ENCODE measurements at regions not wholly inside any gene's neighbourhood (a gene's known extent, or its start where the extent isn't known, plus 50 kb on each side); places are given as distances from the start of the nearest gene placed in this dataset.

GRCh38 chr1:38258085-38258627, 211.6 kb upstream of the POU3F1 start:
- H3K36me3 ChIP-seq: no peaks in the 10 kb centered on the region
- H4K20me1 ChIP-seq: no peaks in the 10 kb centered on the region
- H3K9ac ChIP-seq: no peak overlapping the region
- H3K4me3 ChIP-seq: no peak overlapping the region
- H3K27me3 ChIP-seq: no peaks in the 10 kb centered on the region
- peaks cover 14% of the 10 kb centered on the region for H3K9me3 ChIP-seq
- peaks cover 11% of the 10 kb centered on the region for H3K4me1 ChIP-seq
- TF ChIP-seq Cebpa-rat (IDR thresholded peaks at IDR 0.05): no peak
- H3K27ac ChIP-seq: no peak overlapping the region
- no peak overlapping the region for H3K4me2 ChIP-seq

- H4K20me1 ChIP-seq: no peaks in the 10 kb centered on the region
- no peak overlapping the region for H3K4me3 ChIP-seq
- peaks cover 14% of the 10 kb centered on the region for H3K9me3 ChIP-seq
- H3K4me2 ChIP-seq: no peak overlapping the region
- H3K27ac ChIP-seq: no peak overlapping the region
- H3K9ac ChIP-seq: no peak overlapping the region
- no peaks in the 10 kb centered on the region for H3K27me3 ChIP-seq
- no peaks in the 10 kb centered on the region for H3K36me3 ChIP-seq
- peaks cover 11% of the 10 kb centered on the region for H3K4me1 ChIP-seq
- TF ChIP-seq Cebpa-rat (IDR thresholded peaks at IDR 0.05): no peak
Observed at GRCh38 chr1:38257374-38257773, 210.8 kb upstream of the POU3F1 start.

DNA sequence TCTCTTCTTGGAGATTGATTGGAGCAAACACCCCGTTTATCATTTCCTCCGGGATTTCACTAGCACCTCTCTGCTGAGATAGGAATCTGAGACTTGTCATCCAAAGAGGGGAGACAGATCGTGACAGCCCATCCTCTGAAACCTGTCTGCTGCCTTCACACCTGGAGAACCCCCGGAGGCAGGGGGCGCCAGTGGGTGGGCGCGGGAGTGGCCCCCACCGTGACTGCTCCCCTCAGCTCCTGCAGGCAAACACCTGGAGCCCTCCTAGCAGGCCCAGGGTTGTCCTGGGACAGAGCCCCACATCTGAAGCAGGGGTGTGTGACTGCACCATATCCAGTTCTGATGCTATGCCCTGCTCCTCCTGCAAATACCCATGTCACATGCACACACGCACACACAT, 209.5 kb upstream of the POU3F1 start:
- Histone ChIP-seq H3K36me3 (no peaks in the 10 kb centered on the region), H3K4me2 (no peak overlapping the region), H3K27ac (no peak overlapping the region), H3K9me3 (peaks cover 14% of the 10 kb centered on the region), H3K9ac (no peak overlapping the region), H3K4me1 (peaks cover 11% of the 10 kb centered on the region), H3K4me3 (no peak overlapping the region), H3K27me3 (no peaks in the 10 kb centered on the region), H4K20me1 (no peaks in the 10 kb centered on the region)
- no peak for TF ChIP-seq Cebpa-rat (IDR thresholded peaks at IDR 0.05)

- H3K9me3 ChIP-seq: no peaks in the 10 kb centered on the region
- no peak overlapping the region for H3K4me3 ChIP-seq
- no peak overlapping the region for H3K9ac ChIP-seq
- no peaks in the 10 kb centered on the region for H3K36me3 ChIP-seq
- no peak overlapping the region for H3K27ac ChIP-seq
- no peak for TF ChIP-seq Cebpa-rat (IDR thresholded peaks at IDR 0.05)
- no peaks in the 10 kb centered on the region; the same call in 1 of the 2 replicates for H3K27me3 ChIP-seq
- peaks cover 11% of the 10 kb centered on the region for H3K4me1 ChIP-seq
- no peaks in the 10 kb centered on the region for H4K20me1 ChIP-seq
- H3K4me2 ChIP-seq: no peak overlapping the region
Observed at GRCh38 chr1:38253314-38253713, 206.7 kb upstream of the POU3F1 start.

DNA sequence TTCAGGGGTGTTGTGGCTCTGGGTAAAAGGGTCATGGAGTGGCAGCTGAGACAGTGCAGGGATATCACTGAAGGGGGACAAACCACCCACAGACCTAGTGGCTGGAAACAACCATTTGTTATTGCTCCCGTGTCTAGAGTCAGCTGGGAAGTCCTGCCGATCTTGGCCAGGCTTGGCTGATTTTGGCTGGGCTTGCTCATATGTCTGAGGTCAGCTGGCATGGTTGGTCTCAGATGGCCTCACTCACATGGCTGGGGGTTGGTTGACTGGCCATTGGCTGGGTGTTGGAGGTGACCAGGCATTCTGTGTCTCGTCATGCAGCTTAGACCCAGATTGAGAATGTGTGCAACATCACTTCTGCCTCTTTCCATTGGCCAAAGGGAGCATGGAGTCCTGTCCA, 203.8 kb upstream of the POU3F1 start:
- no peak for TF ChIP-seq Cebpa-rat (IDR thresholded peaks at IDR 0.05)
- Histone ChIP-seq H3K4me2 (no peak overlapping the region), H3K36me3 (no peaks in the 10 kb centered on the region), H3K27ac (no peak overlapping the region), H3K4me1 (peaks cover 11% of the 10 kb centered on the region), H4K20me1 (no peaks in the 10 kb centered on the region), H3K9me3 (no peaks in the 10 kb centered on the region), H3K4me3 (no peak overlapping the region), H3K9ac (no peak overlapping the region), H3K27me3 (no peaks in the 10 kb centered on the region; the same call in 1 of the 2 replicates)

DNA sequence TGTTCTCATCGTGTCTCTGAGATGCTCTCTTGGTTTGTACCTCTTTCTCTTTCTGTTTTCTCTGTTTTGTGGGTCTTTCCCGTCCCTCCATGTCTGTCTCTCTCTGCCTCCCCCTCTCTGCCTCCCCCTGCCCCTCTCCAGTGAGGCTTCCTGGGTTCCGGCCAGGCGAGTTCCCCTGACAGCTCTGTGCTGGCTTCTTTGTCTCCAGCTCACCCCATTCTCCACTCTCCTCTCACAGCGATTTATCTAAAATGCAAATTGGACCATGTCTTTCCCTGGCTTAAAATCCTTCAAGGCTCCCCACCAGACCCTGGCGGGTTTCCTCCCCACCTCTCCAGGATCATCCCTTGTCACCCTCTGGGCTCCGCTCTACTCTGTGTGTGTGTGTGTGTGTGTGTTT, 202.4 kb upstream of the POU3F1 start:
- Histone ChIP-seq H3K27me3 (no peaks in the 10 kb centered on the region; the same call in 1 of the 2 replicates), H3K27ac (no peak overlapping the region), H3K9ac (no peak overlapping the region)

GRCh38 chr1:38246955-38247952, 200.7 kb upstream of the POU3F1 start:
- Histone ChIP-seq H3K9ac (no peak overlapping the region), H3K27ac (no peak overlapping the region), H3K4me2 (no peak overlapping the region), H3K4me3 (no peak overlapping the region), H3K27me3 (no peaks in the 10 kb centered on the region; the same call in 1 of the 2 replicates), H3K4me1 (no peaks in the 10 kb centered on the region), H3K36me3 (no peaks in the 10 kb centered on the region), H3K9me3 (no peaks in the 10 kb centered on the region), H4K20me1 (no peaks in the 10 kb centered on the region)
- no peak for TF ChIP-seq Cebpa-rat (IDR thresholded peaks at IDR 0.05)

More for the DNA sequence above, 202.4 kb upstream of the POU3F1 start:
- Histone ChIP-seq H3K4me2 (no peak overlapping the region), H4K20me1 (no peaks in the 10 kb centered on the region), H3K4me1 (peaks cover 1% of the 10 kb centered on the region), H3K36me3 (no peaks in the 10 kb centered on the region), H3K4me3 (no peak overlapping the region), H3K9me3 (no peaks in the 10 kb centered on the region)
- no peak for TF ChIP-seq Cebpa-rat (IDR thresholded peaks at IDR 0.05)

DNA sequence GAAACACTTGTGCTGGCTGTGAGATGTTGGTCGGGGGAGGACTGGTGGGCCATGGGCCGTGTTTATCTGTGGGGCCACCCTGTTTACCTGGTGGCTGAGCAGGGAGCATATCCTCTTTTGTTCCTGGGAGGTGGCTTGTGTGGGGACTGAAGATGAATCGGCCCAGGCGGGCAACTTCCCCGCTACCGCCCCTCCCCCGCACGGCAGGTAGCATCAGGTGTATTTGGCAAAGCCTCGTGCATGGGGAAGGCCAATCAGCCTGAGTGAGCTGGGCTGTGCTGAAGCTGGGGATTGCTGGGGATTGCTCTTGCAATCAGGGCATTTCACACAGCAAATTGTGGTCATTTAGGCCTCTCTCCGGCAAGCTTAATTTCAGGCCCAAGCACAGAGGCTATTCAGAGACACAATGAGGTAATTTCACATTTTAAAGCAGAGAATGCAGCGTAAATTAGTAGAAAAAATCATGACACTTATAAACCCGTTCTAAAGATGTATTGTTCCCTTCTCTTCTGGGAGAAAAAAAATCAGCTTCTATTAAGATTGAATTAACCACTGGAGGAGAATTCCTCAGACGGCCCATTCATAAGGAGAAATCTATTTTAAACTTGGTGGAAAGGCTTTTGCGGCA, 197.7 kb upstream of the POU3F1 start:
- no peaks in the 10 kb centered on the region for H3K36me3 ChIP-seq
- H3K4me2 ChIP-seq: no peak overlapping the region
- H3K27ac ChIP-seq: no peak overlapping the region
- no peaks in the 10 kb centered on the region for H3K4me1 ChIP-seq
- no peaks in the 10 kb centered on the region for H3K27me3 ChIP-seq
- no peak overlapping the region for H3K4me3 ChIP-seq
- H4K20me1 ChIP-seq: no peaks in the 10 kb centered on the region
- H3K9ac ChIP-seq: no peak overlapping the region
- TF ChIP-seq Cebpa-rat (IDR thresholded peaks at IDR 0.05): no peak
- no peaks in the 10 kb centered on the region for H3K9me3 ChIP-seq

DNA sequence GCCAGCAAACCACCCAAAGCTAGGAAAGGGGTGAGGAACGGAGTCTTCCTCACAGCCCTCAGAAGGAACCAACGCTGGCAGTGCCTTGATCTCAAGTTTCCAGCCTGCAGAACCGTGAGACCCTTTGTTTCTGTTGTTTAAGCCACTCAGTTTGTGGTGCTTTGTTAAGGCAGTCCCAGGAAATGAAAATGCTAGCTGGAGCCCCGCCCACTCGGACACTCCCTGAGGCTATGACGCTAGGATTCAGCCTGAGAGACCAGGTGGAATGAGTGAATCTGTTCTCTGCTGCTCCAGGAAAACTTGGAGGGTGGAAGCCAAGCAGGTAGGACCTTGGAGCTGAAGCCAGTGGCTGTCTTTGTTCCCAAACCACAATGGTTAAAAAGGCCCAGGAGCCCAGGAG, 196.5 kb upstream of the POU3F1 start:
- H3K4me1 ChIP-seq: no peaks in the 10 kb centered on the region
- TF ChIP-seq Cebpa-rat (IDR thresholded peaks at IDR 0.05): no peak
- no peak overlapping the region for H3K4me2 ChIP-seq
- H3K9me3 ChIP-seq: no peaks in the 10 kb centered on the region
- no peaks in the 10 kb centered on the region for H3K36me3 ChIP-seq
- H4K20me1 ChIP-seq: no peaks in the 10 kb centered on the region
- no peak overlapping the region for H3K9ac ChIP-seq
- H3K27me3 ChIP-seq: no peaks in the 10 kb centered on the region
- no peak overlapping the region for H3K27ac ChIP-seq
- H3K4me3 ChIP-seq: no peak overlapping the region

- TF ChIP-seq Cebpa-rat (IDR thresholded peaks at IDR 0.05): no peak
- no peaks in the 10 kb centered on the region for H3K36me3 ChIP-seq
- no peak overlapping the region for H3K4me3 ChIP-seq
- H4K20me1 ChIP-seq: no peaks in the 10 kb centered on the region
- no peak overlapping the region for H3K9ac ChIP-seq
- H3K9me3 ChIP-seq: no peaks in the 10 kb centered on the region
- H3K4me2 ChIP-seq: no peak overlapping the region
- no peaks in the 10 kb centered on the region for H3K4me1 ChIP-seq
- no peak overlapping the region for H3K27ac ChIP-seq
- H3K27me3 ChIP-seq: no peaks in the 10 kb centered on the region
Observed at GRCh38 chr1:38242506-38242905, 195.9 kb upstream of the POU3F1 start.

All from BLaER1 (cell line).